ACC112 (cell line): ENCODE measurements at regions not wholly inside any gene's neighbourhood (a gene's known extent, or its start where the extent isn't known, plus 50 kb on each side); places are given as distances from the start of the nearest gene placed in this dataset.

Source experiments
- H2AFZ ChIP-seq: fragments of 200-600 bp; sonication (generic); one replicate; pipeline ENCODE4 v1.6.0; 2017; ENCODE audit warnings: antibody characterized with exemption, low read length; ENCODE audit not compliant: unreplicated experiment
- H3K27ac ChIP-seq: fragments of 200-600 bp; sonication (generic); 2 replicates; pipeline ENCODE4 v1.5.1; 2014; ENCODE audit warnings: low read depth, mild to moderate bottlenecking, antibody characterized with exemption, low read length, moderate library complexity
- H3K27me3 ChIP-seq: fragments of 200-600 bp; sonication (generic); 2 replicates; pipeline ENCODE4 v1.6.1; 2014; ENCODE audit warnings: mild to moderate bottlenecking, antibody characterized with exemption, low read length, moderate library complexity, mixed read lengths; ENCODE audit not compliant: insufficient read depth
- H3K36me3 ChIP-seq: fragments of 200-600 bp; sonication (generic); 2 replicates; pipeline ENCODE4 v1.6.1; 2016; ENCODE audit warnings: mild to moderate bottlenecking, antibody characterized with exemption, low read length, moderate library complexity, mixed read lengths; ENCODE audit not compliant: insufficient read depth
- H3K4me1 ChIP-seq: fragments of 200-600 bp; sonication (generic); one replicate; pipeline ENCODE4 v1.6.1; 2016; ENCODE audit warnings: low read length, mixed read lengths; ENCODE audit not compliant: insufficient read depth, unreplicated experiment, control insufficient read depth
- H3K4me3 ChIP-seq: fragments of 200-600 bp; sonication (generic); 2 replicates; pipeline ENCODE4 v1.5.1; 2014; ENCODE audit warnings: mild to moderate bottlenecking, low read depth, low read length
- H3K79me2 ChIP-seq: fragments of 200-600 bp; sonication (generic); one replicate; pipeline ENCODE4 v1.6.0; 2016; ENCODE audit warnings: low read length; ENCODE audit not compliant: control insufficient read depth, unreplicated experiment, insufficient read depth

DNA sequence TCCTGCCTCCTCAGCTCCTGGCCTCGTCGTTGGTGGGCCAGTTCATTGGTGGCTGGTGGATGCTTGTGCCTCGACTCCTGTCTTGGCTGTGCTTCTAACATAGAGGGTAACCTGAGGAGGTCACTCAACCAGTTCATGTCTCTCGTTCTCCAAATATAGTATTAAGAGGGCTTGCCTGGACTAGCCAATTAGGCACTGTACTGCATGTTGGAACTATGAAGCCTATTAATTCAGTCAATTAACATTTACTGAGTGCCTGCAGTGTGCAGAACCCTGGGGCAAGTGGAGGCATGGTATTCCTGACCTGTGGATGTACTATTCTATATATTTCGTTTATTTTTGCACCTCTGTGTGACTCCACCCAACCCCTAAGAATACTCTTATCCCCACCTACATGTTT lies 89.9 kb upstream of the PELI1 start:
- no peak overlapping the region for H2AFZ ChIP-seq
- H3K4me3 ChIP-seq = no peak overlapping the region
- peaks cover 27% of the 10 kb centered on the region for H3K27me3 ChIP-seq
- H3K79me2 ChIP-seq = no peaks in the 10 kb centered on the region
- no peaks in the 10 kb centered on the region for H3K36me3 ChIP-seq
- no peaks in the 10 kb centered on the region for H3K4me1 ChIP-seq
- H3K27ac ChIP-seq = no peak overlapping the region

DNA sequence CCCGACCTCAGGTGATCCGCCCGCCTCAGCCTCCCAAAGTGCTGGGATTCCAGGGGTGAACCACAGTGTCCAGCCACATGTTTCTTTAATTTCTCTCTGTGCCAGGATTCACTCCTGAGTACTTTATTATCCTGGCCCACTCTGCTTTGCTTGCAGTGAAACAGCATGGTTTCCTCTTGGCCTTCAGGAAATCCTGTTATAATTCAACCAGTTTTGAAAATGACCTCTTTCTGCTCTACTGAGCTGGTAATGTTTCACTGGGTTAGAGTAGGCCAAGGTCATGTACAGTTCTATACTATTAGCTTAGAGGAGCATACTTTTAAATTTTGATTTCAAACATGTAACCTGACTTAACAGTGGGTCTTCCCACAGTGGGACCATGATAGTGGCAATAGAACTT lies 90.6 kb upstream of the PELI1 start:
- Histone ChIP-seq H3K4me3 (no peak overlapping the region), H3K27me3 (peaks cover 24% of the 10 kb centered on the region), H3K79me2 (no peaks in the 10 kb centered on the region), H2AFZ (no peak overlapping the region), H3K4me1 (no peaks in the 10 kb centered on the region), H3K36me3 (no peaks in the 10 kb centered on the region), H3K27ac (no peak overlapping the region)

- Histone ChIP-seq H3K4me1 (no peaks in the 10 kb centered on the region), H3K27me3 (peaks cover 5% of the 10 kb centered on the region; the same call in 1 of the 2 replicates), H3K36me3 (no peaks in the 10 kb centered on the region), H2AFZ (no peak overlapping the region), H3K27ac (no peak overlapping the region), H3K79me2 (no peaks in the 10 kb centered on the region), H3K4me3 (no peak overlapping the region)
These were observed 93.0 kb upstream of the PELI1 start for GRCh38 chr2:64237266-64237665.

DNA sequence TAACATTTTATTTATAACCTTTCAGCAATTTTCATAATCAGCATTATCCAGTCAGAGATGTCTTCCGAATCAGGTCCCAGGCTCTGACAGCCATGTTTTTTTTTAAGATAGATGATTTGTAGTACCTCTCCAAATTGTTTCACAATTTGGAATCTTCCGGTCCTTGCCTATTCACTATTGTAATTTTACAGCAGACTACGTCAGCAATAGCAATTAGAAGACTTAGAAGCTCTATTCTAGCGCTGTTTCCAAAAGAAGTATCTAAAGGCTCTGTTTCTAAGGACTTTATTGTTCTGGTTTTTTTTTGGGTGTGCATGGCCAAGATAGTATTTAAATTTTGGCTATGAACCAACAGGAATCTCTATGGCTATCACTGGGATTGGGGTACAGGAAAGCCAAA lies 94.6 kb upstream of the PELI1 start:
- Histone ChIP-seq H3K4me1 (no peaks in the 10 kb centered on the region), H3K4me3 (no peak overlapping the region), H3K79me2 (no peaks in the 10 kb centered on the region), H3K27me3 (0 out of 2 replicates have a peak, but pooled peaks cover 6% of the 10 kb centered on the region), H3K27ac (no peak overlapping the region), H3K36me3 (no peaks in the 10 kb centered on the region), H2AFZ (no peak overlapping the region)

DNA sequence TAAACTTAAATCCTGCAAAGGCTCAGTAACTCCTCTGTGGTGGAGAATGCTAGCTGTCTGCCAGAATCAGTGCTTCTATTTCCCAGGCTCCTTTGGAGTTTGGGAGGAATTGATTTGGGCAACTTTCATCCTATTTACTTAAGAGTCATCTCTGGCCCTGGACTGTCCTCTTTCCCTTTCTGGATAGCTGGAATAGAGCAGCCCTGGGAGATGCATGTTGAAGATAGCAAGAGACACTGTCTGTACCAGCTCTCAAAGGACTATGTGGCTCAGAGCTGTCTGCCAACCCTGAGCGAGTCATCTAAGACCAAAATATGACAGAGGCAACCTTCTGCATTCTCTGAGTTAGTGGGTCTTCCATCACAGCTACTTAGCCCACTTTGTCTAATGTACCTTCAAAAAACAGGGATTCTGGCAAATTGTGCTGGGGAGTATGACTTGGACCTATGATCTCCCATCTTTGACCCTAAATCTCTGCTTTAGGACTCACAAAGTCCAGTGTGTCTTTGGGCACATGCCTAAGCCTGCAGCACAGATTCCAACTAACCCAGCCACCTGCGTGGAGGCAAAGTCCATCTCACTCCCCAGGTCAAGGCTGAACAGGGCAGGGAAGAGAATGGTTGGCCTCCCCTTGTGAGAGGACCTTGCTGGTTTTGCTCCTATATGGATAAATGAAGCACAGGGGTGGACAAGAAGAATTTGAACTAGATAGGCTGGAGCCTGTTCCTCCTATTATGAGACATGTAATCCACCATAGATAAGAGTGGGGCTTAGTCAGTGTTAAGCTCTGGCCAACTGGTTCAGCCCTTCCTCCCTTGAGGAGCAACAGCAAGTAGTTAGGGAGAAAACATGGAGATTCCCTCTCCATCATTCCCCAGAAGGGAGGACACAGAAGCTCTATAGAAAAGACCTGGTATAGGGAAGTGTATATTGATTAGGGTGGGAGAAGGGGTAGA lies 99.1 kb upstream of the PELI1 start:
- no peaks in the 10 kb centered on the region for H3K36me3 ChIP-seq
- H3K4me1 ChIP-seq = no peaks in the 10 kb centered on the region
- no peaks in the 10 kb centered on the region for H3K79me2 ChIP-seq
- H3K27ac ChIP-seq = no peak overlapping the region
- H3K27me3 ChIP-seq = peaks cover 11% of the 10 kb centered on the region; the same call in 1 of the 2 replicates
- H2AFZ ChIP-seq = no peak overlapping the region
- H3K4me3 ChIP-seq = no peak overlapping the region

- Histone ChIP-seq H2AFZ (no peak overlapping the region), H3K4me1 (no peaks in the 10 kb centered on the region), H3K36me3 (no peaks in the 10 kb centered on the region), H3K27me3 (peaks cover 11% of the 10 kb centered on the region; the same call in 1 of the 2 replicates), H3K27ac (no peak overlapping the region), H3K4me3 (no peak overlapping the region), H3K79me2 (no peaks in the 10 kb centered on the region)
These were observed 99.8 kb upstream of the PELI1 start for GRCh38 chr2:64244037-64244416.

- H3K4me1 ChIP-seq = no peaks in the 10 kb centered on the region
- H3K79me2 ChIP-seq = no peaks in the 10 kb centered on the region
- H3K27ac ChIP-seq = no peak overlapping the region
- peaks cover 17% of the 10 kb centered on the region; the same call in 1 of the 2 replicates for H3K27me3 ChIP-seq
- no peaks in the 10 kb centered on the region for H3K36me3 ChIP-seq
- H2AFZ ChIP-seq = no peak overlapping the region
- no peak overlapping the region for H3K4me3 ChIP-seq
These were observed 101.4 kb upstream of the PELI1 start for GRCh38 chr2:64245631-64246030.

- Histone ChIP-seq H3K36me3 (no peaks in the 10 kb centered on the region), H3K4me3 (no peak overlapping the region), H3K27ac (no peak overlapping the region), H3K79me2 (no peaks in the 10 kb centered on the region), H2AFZ (no peak overlapping the region), H3K27me3 (peaks cover 17% of the 10 kb centered on the region; the same call in 1 of the 2 replicates), H3K4me1 (no peaks in the 10 kb centered on the region)
These were observed 102.7 kb upstream of the PELI1 start for GRCh38 chr2:64246962-64247361.

DNA sequence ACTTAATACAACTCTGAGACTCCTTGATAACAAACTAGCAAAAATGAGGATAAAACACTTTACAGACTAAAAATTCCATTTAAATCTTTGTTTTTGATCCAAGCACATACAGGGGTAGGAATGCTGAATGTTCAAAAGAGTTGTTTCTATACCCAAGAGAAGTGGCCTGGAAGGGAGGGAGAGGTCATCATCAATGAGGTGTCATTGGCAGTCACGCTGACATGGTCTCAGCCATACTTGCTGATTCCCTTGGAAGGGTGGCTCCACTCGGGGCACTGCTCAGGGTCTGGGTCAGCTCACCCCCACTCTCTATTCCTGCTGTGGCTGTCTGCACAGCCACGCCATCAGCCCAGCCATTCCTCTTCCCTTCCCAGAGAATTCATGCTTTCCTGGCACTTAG lies 105.2 kb upstream of the PELI1 start:
- H3K4me1 ChIP-seq = no peaks in the 10 kb centered on the region
- no peaks in the 10 kb centered on the region for H3K36me3 ChIP-seq
- no peak overlapping the region for H3K27ac ChIP-seq
- no peak overlapping the region for H2AFZ ChIP-seq
- H3K27me3 ChIP-seq = peaks cover 11% of the 10 kb centered on the region; the same call in 1 of the 2 replicates
- H3K4me3 ChIP-seq = no peak overlapping the region
- no peaks in the 10 kb centered on the region for H3K79me2 ChIP-seq

DNA sequence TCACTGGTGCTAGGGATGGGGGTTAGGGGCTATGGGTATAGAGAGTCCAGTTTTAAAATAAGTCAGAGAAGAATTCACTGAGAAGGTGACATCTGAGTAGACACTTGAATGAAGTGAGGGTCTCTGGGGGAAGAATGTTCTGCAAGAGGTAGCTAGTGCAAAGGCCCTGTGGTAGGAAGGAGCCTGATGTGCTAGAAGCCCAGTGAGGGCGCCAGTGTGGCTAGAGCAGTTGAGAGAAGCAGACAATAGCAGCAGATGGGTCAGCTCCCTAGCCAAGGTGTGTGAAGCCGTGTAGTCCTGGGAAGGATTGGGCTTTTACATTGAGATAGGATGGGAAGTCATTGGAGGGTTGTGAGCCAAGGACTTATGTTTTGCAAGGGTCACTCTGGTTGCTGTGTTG lies 105.8 kb upstream of the PELI1 start:
- H3K4me3 ChIP-seq = no peak overlapping the region

More for the DNA sequence above, 105.8 kb upstream of the PELI1 start:
- Histone ChIP-seq H3K4me1 (no peaks in the 10 kb centered on the region), H2AFZ (no peak overlapping the region), H3K79me2 (no peaks in the 10 kb centered on the region), H3K36me3 (no peaks in the 10 kb centered on the region), H3K27ac (no peak overlapping the region), H3K27me3 (peaks cover 11% of the 10 kb centered on the region; the same call in 1 of the 2 replicates)
